Activated T-cell treated with anti-CD3 and anti-CD28 coated beads for 24 hours (primary cell): ENCODE measurements at regions not wholly inside any gene's neighbourhood (a gene's known extent, or its start where the extent isn't known, plus 50 kb on each side); places are given as distances from the start of the nearest gene placed in this dataset.

Experiments used
- DNase-seq: peaks from one replicate; pipeline ENCODE4 v3.0.0-alpha.2; 2020; ENCODE audit warnings: low read depth

DNA sequence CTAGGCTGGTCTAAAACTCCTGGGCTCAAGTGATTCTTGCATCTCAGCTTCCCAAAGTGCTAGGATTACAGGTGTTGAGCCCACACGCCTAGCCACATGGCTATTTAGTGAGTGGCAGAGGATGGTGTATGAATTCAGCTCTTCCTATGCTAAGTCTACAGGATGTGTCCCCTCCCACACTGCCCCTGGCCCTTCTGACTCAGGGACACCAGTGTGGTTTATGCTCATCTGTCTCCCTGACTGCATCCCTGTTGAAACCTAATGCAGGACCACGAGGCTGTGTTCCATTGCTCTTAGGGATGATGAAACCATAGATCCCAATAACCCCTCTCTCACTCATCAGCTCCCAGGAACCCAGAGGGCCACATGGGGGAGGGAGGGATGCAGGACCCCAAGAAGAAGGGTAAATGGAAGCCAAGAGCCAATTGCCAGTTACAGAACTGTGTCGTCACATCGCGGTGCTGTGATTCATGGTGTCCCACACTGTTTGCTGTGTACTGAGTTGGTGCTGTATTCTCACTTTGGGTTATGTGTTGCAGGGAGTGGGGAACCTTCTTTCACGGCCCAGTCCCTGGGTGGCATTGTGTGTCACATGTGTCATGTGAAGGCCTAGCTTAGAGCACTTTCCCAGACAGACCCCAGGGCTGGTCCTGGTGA lies 102.9 kb upstream of the HAAO start:
- DNase-seq, result no peak

DNA sequence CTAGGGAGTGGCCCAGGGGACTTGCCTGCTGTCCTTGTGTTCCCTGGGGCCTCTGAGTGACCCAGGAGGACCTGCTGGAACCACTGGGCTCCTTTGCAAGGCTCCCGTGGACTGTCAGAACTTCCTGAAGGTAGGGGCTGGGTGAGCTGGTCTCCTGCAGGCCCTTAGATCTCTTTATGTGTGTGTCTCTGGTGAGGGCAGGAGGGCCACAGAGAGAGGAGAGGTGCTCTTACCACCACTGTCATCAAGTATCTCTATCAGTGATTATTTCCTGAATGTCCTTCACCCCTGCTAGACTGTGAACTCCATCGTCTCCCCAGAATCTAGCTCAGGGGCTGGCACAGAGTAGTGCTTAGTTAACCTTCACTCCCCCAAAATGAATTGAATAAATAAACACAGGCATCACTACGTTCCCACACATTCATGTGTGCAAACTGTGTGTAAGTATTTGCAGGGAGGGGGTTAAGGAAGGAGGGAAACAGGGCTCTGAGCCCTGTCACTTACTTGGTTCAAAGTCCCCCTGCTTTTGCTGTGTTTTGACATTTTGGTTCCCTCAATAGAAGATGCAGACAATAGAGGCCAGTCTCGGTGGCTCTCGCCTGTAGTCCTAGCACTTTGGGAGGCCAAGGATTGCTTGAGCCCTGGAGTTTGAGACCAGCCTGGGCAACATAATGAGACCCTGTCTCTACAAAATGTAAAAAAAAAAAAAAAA lies 100.8 kb upstream of the HAAO start:
- DNase-seq, result no peak

DNA sequence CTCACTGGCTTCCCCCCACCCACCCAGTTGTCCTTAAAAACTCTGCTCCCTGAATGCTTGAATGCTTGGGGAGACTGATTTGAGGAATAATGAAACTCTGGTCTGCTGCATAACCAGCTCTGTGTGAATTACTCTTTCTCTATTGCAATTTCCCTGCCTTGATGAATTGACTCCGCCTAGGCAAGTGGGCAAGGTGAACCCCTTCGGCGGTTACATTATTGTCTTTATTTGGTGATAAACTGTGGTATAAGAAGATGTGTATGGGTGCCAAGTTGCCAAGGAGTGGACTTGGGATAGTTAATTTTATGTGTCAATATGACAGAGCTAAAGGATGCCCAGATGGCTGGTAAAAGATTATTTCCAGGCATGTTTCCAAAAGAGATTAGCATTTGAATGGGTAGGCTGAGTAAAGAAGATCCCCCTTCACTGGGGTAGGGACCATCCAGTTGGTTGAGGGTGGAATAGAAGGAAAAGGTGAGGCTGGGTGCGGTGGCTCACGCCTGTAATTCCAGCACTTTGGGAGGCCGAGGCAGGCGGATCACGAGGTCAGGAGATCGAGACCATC lies 98.5 kb upstream of the HAAO start:
- no peak for DNase-seq

DNA sequence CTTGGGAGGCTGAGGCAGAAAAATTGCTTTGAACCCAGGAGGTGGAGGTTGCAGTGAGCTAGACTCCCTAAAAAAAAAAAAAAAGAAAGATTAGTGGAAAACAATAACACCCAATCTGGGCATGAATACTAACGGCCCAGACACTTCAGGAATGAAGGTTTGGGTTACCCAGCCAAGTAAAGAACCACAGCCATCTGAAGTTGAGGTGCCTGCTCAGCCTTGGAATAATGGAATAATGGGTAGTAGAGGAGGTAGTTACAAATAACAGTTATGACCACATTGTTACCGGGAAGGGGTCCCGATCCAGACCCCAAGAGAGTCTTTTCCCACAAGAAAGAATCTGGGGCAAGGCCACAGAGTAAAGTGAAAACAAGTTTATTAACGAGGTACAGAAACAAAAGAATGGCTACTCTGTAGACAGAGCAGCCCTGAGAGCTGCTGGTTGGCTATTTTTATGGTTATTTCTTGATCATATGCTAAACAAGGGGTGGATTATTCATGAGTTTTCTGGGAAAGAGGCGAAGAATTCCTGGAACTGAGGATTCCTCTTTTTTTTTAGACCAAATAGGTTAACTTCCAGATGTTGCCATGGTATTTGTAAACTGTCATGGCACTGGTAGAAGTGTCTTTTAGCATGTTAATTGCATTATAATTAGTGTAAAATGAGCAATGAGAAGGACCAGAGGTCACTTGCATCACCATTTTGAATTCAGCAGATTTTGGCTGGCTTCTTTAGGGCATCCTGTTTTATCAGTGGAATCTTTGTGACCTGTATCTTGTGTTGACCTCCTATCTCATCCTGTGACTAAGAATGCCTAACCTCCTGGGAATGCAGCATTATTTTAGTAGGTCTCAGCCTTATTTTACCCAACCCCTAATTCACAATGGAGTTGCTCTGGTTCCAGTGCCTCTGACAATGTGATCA lies 96.2 kb upstream of the HAAO start:
- no peak for DNase-seq

DNA sequence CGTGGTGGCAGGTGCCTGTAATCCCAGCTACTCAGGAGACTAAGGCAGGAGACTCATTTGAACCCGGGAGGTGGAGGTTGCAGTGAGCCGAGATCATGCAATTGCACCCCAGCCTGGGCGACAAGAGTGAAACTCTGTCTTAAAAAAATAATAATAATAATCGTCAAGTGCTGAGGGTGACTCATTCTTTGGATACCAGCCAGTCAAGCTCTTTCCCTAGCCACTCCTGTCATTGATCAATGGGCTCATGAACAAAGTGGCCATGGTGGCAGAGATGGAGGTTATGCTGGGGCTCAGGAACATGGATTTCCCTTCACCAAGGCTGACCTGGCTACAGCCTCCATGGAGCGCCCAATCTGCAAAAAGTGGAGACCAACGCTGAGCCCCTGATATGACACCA lies 94.5 kb upstream of the HAAO start:
- no peak for DNase-seq

DNA sequence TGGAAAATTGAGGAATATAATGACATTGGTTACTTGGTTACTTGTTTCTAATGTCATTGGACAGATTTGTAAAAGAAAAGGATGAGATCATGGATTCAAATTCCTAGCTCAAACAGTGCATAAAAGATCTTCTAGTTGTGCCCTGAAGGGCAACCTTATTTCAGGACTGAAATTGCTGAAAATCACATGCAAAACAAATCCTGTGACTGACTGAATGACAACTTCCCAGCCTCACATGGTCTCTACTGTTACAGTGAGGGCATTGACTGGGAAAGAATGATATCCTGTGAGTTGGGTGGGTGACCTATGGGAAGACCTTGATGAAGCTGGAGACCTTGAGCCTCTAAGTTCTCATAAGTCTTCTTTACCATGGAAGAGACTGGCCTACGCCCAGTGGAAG lies 90.4 kb upstream of the HAAO start:
- no peak for DNase-seq

DNA sequence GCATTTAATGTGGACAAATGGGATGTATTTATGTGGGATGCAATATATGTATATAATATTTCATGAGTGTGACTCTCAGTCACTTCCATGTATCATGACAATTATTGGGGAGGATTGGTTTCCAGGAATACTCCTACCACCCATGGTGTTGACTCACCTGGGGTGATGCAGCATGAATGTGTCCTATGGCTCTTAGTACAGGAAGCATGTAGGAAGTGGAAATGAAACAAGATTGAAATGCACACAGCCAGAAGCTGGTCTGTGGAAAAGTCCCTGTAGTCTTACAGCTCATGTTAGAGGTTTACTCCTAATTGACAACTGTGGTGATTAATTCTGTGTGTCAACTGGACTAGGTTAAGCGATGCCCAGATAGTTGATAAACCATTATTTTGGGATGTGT lies 89.3 kb upstream of the HAAO start:
- DNase-seq, result no peak

DNA sequence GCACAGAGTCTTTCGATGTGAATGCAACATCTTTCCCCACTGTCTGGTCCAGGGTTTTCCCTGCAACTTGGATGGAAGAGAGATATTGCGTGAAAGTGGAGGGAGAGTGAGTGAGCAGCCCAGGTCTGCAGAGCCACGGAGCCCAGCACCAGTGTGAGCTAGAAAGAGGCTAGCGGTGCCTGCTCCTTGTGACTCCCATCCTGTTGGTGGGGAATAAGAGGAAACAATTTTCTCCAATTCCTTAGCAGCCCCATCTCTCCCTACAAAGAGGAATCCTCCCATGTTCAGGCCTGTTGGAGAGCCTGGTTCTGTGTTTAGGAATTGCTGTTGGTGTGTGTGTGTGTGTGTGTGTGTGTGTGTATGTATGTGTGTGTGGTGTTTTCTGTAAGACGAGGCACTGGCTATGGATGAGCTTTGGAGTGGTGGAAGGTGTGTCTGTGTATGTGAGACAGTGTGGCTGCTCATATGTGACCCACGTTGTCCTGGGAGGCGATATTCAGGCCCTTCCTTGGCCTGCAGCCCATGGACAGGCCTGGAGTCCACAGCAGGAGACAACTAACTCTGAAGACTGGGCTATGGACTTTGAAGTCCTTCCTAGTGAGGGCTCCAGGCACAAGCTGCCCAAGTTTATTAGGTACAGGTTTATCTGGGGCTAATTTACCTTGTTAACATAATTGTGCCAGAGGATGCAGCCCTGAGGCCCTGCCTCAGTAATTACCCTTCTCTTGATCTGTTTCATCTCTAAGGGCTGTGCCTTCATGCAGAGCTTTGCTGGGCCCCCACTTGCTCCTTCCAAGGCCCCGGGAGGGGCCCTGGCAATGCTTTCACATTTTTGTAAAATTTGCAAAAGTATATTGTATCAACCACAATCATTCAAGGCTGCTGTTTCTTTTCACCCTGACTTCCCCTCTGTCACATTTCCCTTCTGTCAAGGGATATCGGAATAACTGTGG lies 88.6 kb upstream of the HAAO start:
- DNase-seq, result no peak

DNA sequence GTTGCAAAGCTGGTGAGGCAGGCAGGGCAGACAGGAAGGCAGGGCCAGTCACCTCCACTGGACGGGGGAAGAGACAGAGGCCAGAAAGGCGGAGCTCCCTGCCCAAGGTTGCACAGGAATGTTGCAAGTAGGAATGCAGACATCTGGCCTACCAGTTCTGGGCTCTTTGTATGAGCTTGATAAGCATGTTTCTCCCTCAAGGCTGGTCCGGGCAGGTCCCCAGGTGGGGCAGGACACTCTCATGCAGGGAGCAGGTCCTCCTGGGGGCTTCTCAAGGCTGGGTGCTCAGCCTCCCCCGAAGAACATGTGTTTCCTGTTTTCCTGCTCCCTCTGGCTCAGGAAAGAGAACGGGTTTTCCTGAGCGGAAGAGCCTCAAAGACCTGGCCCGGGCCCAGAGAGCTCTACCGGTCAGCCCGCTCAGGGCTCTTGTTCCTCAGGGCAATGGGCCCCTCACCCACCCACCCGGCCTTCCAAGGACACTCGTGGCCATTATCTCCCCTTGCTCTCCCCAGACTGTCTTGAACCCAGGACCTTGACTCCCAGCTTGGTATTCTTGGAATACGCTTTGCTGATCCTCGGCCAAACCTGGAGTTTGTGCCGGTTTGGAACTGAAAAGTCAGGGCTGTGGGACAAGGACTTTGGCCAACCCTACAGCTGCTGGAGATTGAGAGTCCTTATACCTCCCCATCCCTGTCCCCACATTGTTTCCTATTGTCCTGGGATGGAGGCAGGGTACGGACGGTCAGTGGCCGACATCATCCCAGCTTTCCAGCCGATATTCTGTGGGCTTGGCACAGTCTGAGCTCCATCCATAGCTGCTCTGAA lies 87.7 kb upstream of the HAAO start:
- DNase-seq, result no peak

DNA sequence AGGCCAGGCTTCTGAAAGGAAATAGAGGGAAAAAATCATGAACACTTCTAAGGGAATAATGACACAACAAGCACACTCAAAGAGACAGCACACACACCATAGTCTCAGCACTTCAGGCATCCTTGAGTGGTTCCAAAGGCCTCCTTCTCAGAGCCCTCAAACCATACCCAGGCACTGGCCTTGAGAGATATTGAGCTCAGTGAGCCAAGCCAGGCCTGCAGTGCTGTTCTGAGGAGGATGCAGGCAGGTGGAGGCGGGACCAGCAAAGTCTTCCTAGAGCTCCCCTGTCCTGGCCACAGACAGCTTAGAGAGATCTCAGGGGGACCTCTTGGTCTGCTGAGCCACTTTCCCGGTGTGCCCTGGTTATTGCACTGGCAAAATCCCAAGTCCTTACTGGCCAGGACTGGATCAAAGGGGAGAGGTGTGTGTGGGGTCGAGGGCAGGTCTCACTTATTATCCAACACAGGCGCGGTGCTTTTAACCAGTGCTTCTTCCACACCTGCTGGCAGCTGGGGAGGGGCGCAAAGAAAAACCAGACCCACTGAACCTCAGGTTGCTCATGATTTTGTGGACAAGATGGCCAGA lies 86.8 kb upstream of the HAAO start:
- DNase-seq, result no peak

DNA sequence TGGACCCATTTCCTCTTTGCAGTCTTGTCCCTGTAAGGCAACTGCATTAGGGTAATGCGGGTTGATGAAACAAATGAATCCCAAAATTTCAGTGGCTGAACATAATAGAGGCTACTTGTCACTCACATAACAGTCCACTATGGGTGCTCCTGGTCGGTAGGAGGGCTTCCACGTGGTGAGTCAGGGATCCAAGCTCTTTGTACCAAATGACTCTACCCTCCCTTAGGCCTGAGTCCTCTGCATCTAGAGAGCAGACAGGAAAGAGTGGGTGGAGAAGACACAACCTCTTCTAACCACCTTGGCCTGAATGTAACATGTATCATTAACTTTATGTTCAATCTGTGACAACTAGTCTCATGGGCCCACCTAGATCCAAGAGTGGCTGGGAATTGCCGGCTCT lies 86.2 kb upstream of the HAAO start:
- DNase-seq, result no peak

DNA sequence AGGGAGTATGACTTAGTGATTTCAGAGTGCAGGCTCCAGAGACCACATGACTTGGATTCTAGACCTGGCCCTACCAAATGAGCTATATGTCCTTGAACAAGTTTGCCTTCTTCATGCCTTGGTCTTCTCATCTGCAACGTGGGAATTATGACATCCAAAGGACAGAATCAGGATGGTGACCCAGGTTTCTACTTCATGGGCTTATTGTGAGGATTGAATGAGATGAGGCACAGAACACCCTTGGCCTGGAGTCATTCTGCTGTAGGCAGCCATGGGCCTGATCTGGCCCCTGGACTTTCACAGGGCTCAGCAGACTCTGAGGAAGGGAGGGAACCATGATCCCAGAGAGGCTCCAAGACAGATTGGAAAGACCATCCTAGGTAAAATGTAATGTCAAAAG lies 85.6 kb upstream of the HAAO start:
- no peak for DNase-seq

DNA sequence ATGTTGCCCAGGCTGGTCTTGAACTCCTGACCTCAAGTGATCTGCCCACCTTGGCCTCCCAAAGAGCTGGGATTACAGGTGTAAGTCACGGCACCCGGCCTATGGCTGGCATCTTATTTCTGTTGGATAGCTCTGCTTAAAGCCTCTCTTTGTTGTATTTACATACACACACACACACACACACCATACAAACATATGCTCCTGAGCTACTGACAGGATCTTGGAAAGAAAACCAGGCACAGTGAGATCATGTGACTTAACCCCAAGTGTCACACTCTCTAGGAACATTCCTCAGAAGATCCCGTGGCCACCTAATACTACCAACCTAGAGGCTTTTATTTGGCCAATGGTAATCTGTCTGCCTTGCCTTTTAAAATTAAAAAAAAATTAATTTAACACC lies 85.1 kb upstream of the HAAO start:
- DNase-seq, result no peak

DNA sequence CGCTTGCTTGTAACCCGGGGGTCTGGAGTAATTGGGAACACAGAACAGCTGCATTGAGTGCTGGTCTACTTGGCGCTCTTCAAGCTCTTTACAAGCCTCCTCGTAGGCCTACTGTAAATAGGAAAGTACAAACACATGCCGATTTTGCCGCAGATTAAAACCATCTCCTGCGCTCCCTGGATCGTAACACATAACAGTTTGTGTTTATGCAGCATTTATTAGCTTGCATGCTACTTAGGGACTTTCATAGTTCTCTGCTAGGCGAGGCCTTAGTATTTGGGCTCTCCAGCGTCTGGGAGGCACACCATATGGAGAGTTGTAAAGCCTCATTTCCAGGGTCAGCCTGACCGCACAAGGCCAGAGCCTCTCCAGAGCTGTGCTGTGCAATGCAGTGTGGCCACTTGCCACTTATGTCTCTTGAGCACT lies 84.0 kb upstream of the HAAO start:
- DNase-seq, result no peak

DNA sequence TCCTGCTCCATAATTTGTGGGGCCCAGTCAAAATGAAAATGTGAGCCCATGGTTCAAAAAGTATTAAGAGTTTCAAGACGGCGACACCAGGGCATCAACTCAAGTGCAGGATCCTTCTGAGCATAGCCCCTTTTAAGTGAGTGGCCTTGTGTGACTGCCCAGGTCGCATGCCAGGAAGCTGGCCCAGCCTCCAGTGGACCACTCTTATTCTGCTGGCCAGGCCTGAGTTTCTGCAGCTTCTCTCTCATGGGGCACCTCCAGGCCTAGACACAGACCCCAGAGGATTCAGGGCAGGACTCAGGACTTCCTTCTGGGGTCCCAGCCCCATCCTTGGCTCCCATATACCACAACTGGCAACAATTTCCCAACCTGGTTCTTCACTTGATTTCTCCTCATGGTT lies 83.5 kb upstream of the HAAO start:
- DNase-seq, result no peak

DNA sequence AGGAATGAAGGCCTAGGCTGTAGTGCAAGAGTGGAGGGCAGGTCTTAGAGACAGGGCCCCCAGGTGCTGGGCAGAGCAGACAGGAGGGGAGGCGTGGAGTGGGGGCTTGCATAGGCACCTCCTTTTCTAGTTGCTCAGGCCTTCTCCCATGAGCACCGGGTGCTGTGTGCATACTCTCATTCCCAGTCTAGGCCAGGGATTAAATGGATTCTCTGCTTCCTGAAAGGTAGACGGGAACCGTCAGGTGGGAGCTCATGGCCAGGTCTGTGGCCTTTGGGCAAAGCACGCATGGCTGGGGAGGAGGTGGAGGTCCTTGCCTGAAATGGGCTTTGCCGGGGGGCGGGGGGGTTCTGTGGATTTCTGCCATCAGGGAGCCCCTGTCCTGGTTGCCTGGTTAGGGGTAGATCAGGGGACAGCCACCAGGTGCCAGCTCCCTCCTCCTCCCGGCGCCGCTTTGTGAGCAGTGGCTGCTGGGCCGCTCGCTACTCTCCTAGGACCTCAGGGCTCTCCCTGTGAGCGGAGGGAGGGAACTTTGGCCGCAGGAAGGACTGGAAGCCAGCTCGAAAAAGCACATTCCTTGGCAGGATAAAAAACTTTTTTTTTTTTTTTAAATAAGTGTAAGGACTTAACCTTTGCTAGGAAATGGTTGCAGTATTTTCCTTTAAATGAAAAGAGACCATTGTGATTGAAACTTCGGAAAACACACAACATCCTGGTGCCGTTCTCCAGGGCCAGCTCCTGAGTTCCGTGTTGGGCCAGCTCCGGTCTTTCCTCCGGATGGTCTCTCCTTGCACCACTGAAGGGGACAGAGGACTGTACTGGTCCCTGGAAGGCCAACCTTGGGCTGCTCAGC lies 82.8 kb upstream of the HAAO start:
- DNase-seq, result no peak

DNA sequence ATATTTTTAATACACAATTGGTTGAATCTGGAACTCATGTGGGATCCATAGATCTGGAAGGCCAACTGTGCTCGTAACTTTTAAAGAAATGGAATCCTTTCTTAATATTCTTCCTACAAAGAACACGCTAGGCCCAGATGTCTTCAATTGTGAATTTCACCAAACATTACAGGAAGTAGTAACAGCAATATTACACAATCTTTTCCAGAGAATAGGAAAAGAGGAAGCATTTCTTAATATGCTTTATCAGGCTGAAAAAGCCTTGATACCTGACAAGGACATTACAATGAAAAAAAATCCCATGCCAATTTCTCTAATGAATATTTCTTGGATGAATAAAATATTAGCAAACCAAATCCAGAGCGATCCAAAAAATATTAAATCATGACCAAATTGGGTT lies 80.3 kb upstream of the HAAO start:
- no peak for DNase-seq

DNA sequence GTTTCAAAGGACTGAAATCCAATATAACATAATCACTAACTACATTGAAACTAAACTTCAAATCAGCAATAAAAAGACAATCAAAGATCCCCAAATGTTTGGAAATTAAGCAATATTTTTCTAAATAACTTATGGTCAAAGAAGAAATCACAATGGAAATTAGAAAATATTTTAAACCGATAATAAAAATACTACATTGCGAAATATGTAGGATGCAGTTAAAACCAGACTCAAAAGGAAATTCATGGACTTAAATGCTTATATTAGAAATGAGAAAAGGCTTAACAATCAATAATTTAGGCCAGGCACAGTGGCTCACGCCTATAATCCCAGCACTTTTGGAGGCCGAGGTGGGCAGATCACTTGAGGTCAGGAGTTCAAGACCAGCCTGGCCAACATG lies 79.0 kb upstream of the HAAO start:
- DNase-seq, result no peak

DNA sequence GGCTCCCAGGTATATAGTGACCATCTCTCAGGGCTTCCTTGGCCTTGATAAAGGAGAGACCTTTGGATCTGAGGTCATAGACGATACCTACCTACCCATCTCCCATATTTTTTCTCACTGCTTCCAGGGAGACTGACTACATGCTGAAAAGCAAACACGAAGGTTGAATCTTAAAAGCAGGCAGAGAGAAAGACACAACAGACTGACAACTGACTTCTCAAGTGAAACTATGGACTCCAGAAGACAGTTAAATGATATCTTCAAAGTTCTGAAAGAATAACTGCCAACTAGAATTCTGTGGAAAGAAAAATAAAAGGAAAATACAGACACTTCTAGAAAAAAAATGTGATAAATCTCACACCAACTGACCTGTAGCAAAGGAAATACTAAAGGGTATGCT lies 76.5 kb upstream of the HAAO start:
- DNase-seq, result no peak
